HG02973 (cell line): ENCODE measurements at regions not wholly inside any gene's neighbourhood (a gene's known extent, or its start where the extent isn't known, plus 50 kb on each side); places are given as distances from the start of the nearest gene placed in this dataset.

Experiments
- ATAC-seq: cut with Tn5 transposase; IDR thresholded peaks from one replicate; pipeline ENCODE4 v1.9.1; 2021; ENCODE audit warnings: moderate library complexity; ENCODE audit not compliant: unreplicated experiment

DNA sequence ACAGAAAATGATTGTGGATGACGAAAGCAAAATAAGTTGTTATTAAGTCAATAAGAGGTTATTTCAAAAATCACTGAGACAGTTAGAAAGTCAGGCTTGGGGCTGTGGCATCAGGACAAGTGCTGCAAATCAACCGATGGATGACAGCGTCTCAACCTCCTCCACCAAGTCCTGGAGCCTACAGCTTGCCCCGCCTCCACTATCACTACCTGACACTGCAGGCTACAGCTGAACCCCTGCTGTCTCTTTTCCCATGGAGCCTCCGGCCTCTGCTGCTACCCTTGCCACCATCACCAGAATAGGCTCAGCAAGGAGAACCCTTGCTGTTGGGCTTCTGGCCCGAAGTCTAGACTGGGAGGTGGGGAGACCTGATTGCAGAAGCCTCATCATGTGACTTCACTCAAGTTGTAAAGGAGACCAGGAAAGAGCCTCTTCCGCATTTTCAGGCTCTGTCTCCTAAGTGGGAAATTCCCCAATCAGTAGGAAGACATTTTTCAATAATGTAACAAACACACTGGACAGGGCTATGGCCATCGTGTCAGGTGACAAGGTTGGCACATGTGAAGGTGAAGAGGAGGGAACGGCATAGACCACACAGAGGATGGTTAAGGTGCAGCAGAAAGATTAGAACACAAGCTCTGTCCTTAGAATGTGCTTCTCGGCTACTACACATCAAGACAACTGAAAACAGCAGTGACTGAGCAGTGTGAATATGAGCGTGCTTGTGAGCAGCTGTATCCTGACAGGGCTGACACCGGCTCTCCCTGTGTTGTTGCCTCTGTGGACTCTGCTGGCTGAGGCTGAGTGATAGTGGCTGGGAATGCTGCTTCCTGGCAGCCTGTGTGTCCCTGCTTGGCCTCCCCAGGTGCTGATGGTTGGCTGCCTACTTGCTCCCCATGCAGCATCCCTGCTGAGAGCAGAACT is 660.7 kb downstream of the PTPRU start:
- no peak for ATAC-seq

DNA sequence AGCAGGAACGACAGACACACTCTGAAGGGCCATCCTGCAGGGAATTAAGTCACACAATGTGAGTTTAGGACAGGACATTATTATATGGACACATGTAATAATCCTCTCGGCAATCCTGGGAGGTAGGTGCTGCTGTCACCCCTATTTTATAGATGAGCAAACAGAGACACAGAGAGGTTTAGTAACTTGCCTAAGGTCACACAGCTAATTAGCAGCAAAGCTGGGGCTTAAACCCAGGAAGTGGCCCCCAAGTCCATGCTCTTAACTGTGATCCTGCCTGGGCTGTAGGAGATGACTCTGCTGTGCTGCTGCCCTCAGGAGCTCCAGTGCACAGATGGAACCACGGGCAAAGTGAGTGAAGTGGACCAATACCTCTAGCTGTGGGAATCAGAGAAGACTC is 660.0 kb downstream of the PTPRU start:
- no peak for ATAC-seq

DNA sequence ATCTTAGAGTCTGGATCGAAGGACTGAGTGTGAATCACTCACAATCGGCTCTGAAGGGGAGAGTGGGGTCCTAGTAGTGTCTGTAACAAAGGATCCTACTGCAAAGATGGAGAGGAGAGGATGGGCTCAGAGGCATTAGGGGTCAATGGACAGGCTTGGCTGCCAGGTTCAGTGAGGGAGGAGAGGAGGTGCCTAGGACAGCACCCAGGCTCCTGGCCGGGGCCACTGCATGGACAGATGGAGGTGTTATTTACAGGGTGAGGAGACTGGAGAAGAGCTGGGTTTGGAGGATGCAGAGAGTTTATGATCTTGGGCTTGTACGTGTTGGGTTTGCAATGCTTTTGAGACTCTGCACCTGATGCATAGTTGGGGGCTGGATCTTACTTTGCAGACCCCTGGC is 658.9 kb downstream of the PTPRU start:
- ATAC-seq = no peak

DNA sequence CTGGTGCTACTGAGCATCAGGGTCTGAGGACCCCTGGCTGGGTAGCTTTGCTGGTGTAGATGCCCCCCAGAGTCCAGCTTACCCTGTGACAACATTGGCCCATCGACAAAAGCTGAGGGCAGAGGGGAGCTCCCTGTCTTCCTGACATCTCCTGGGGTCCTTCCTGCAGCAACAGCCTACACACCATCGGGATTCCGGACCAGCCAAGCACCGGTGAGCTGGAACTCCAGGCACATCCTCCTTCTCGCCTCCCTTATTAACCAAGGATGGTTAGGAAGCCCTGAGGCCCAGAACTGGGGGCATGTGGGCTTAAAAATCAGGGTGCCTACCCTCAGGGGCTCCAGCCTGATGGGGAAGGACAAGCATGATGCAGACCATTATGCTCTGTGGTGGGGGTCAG is 658.0 kb downstream of the PTPRU start:
- no peak for ATAC-seq

DNA sequence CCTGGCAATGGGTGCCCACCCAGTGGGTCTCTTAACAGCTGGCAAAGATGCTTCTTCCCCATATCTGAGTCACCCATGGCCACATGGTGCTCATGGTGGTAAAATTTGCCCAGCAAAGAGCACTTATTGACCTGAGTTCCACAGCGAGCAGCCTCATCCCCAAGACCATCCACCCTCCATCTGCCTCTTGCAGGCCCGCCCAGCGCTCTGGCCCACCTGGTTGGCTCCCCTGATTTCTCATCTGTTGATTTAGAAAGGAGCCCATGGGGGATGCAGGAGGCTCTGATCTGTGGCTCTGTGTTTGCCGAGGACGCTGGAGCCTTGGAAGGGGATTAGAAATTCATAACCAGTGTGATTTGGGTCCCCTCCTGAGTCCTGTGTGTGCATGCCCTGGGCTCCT is 657.5 kb downstream of the PTPRU start:
- ATAC-seq = no peak

DNA sequence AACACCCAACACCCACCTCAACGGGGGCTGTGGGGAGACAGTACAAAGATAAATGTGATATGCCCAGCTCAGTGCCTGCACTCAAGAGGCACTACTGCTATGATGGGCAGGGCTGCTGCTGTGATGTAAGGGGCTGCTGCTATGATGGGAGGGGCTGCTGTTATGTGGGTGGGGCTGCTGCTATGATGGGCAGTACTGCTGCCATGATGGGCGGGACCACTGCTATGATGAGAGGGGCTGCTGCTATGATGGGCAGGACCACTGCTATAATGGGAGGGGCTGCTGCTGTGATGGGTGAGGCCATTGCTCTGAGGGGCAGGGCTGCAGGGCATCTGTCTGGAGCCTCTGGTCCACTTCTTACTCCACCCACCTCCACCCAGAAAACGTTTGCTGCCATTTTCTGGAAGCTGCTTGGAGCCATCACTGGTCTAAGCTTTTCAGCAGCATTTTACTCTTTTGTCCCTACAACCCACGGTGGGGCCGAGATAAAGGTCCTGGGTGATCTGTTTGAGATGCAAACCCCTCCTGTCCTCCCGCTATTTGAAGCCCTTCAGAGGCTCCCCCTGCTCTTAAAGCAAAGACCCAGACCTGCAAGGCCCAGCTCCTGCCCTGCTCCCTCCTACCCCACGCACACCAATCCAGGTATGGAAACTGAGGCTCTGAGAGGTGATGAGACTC is 656.9 kb downstream of the PTPRU start:
- ATAC-seq = no peak

DNA sequence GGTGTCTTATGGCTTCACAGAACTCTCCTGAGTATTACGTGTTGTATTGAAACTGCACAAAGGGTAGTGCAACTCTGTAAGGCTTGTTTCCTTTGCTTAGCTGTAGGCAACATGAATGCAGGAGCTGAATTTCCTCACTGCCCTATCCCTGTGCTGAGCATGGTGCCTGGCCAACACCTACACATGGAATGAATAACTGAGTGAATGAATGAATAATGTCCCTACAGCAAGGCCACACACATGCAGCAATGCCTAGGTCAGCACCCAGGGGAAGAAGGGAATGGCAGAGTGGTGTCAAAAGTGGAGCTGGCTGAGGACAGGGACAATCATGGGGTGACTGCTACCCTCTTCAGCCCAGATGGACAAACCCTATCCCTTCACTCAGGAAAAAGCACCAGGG is 655.9 kb downstream of the PTPRU start:
- no peak for ATAC-seq

DNA sequence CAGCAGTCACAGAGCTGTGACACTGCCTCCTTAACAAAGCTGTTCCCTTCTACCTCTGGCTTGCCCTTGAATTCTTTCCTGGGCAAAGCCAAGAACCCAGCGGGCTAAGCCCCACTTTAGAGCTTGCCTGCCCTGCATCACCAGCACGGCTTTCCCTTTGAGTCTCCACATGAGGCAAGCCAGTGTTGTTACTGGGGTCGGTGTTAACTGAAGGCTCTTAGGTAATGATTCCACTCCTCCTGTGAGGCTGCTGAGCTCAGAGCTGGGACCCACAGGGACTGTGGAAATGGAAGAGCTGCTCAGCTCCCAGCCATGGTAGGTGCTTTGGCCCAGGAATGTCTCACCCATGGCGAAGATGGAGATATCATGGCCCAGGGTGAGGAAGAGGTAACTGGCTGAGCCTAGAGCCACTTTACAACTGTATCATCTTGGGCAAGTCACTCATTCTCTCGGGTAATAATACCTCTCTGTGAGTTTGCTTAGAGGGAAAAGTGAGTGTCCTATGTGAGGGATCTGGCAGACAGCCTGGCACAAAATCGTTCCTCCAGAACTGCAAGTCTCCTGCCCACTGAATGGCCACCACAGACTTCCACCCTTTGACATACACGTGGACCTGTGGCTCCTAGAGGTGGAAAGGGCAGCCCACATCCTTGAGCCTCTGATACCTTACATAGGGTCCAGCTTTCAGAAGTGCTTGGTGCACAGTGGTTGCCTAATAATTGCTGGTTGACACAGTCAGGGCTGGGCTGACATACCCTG is 654.1 kb downstream of the PTPRU start:
- ATAC-seq = no peak

DNA sequence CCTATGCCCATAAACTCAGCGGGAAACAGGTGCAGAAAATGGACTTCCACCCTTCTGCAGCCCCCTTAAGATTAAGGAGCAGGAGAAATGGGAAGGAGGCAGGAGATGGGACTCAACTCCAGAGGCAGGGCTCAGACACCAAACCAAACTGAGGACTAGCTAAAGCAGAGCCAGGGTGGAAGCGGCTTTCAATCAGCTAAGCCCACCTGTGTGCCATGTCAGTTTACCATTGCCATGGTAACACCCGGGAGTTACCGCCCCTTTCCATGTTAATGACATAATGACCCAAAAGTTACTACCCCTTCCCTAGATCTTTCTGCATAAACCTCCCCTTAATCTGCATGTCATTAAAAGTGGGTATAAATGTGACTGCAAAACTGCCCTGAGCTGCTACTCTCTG is 653.5 kb downstream of the PTPRU start:
- no peak for ATAC-seq

DNA sequence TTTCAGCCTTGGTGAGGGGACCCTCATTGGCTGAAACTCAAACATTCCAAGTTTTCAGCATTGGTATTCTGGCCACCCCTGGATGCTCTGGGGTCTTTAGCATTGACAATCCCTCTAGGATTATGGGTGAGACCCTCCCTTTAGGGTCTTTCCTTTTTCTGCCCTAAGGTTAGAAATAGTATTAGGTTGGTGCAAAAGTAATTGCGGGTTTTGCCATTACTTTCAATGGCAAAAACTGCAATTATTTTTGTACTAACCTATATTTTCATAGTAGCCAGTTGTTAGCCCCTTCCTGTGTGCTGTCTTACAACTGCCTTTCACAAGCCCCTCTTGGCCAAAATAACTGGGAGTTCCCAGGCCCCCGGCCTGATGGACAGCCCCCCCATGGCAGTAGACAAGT is 648.4 kb downstream of the PTPRU start:
- ATAC-seq = no peak

DNA sequence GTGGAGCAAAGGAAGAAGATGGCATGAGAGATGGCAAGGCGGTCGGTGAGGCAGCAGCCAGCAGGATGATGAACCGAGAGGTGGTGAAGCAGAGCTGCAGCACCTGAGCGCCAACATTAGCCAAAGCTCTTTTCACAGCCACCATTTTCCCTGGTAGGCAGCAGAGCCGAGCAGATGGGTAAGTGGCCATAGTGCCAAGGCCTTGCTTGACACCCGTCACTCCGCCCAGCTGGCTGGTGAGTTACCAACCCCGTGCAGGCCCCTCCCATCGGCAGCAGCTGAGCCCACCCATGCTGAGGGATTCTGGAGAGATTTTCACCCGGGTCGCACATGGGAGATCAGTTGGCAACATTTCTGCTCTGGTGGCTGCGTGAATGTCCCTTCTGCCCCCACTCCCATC is 647.7 kb downstream of the PTPRU start:
- no peak for ATAC-seq

DNA sequence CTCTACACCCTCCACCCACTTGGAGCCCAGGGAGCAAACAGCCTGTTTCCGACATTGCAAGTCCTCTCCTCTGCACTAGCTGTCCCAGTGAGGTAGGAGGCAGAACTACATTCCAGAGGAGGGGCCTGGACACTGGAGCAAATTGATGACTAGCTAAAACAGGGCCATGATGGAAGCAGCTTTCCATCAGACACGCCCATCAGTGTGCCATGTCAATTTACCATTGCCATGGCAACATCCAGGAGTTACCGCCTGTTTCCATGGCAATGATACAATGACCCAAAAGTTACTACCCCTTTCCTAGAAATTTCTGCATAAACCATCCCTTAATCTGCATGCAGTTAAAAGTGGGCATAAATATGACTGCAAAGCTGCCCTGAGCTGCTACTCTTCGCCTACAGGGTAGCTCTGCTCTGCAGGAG is 647.1 kb downstream of the PTPRU start:
- no peak for ATAC-seq

DNA sequence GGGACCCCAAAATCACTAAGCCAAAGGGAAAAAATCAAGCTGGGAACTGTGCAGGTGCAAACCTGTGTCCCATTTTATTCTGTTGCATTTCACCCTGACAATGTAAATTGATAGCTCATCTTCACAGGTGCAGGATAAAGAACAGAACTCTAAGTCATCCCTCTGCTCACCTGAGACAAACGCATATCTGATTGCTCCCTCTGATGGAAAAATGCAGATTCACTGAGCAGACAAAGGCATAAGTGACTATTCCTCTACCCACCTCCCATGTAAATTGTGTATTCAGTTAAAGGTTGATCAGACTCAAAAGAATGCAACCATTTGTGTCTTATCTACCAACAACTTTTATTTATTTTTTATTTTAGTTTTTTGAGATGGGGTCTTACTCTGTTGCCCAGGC is 644.2 kb downstream of the PTPRU start:
- no peak for ATAC-seq

DNA sequence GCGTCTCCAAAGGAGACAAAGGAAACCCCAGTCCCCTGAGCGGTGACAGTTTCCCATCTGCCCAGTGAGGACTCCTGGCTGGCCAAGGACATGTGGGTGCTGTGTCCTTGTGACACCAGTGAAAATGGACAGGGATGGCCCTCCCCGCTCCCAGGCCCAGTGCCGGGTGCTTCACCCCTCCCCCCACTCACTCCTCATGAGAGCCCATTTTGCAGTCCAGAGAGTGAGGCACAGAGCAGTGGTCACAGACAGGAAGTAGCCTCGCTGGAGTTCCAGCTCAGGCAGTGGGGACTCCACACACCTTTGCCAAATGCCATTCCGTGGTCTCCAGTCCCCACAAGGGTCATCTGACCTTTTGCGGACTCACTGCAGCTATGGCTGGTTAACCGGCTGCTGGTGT is 642.9 kb downstream of the PTPRU start:
- no peak for ATAC-seq

DNA sequence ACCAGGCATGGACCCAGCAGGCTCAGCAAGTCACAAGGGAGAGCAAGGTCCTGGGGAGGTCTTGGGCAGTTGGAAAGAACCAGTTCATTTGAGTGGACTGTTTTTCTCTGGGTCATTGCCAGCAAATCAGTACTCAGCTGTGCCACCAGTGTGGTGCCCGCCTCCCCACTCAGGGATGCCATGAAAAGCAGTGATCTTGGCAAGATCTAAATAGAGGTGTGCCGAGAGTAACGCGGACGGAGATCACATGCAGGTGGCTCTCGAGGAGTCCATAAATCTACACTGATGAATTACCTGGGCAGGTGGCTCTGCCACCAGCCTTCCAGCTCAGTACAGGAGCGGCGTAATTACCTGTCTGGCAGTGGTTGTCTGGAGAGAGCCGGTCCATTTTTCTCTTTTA is 642.2 kb downstream of the PTPRU start:
- no peak for ATAC-seq

DNA sequence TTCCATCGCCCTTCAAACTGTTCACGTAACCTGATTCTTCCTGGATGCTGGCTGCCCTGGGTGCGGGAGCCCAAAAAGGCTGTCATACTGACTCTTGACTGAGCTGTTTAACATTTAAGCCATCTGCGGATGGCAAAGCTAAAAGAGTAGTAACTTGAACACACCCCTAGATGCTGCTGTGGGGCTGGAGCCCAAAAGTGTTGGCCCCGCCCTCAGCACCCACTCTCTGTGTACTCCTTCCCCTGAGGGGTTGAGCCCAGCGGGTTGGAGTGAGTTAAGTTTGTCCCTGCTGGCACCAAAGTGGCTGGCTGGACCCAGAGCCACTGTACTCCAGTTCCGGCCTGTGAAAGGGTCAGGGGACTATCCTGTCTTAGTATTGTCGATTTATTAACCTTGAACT is 640.6 kb downstream of the PTPRU start:
- no peak for ATAC-seq

DNA sequence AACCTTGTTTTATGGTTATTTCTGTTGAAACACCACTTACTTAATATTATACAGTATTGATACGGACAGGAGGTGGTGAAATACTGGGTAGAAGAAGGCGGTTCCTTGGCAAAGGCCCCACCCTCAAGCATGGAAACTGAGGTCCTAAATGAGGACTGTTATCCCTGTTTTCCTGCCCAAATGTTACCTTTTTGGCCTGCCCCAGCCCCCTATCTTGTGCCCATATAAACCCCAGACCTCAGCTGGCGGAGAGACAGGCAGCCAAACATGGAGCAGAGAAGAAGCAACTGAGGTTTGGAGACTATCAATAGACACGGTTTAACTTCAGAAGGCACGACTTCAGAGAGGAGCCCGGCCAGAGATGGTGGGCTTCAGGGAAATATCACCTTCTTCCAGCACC is 640.1 kb downstream of the PTPRU start:
- no peak for ATAC-seq

DNA sequence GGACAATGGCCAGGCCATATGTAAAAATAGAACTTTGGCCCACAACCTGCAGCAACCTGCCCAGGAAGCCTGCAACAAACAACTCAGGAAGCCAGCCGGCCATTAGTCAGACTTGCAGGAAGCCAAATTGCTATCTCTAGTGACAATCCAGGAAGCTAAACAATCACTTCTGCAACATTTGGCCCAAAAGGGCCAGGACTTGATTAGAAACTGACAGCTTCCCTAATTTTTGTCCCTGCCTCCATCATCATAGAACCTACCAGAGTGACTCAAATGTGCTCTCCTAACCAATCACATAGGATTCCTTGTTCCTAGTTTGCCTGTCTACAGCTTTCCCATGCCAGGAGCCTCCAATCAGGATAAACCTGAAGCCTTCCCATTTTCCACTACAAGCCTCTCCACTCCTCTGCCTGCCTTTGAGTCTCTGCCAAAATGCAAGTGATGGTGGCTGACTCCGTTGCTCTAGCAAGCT is 639.3 kb downstream of the PTPRU start:
- ATAC-seq = no peak

DNA sequence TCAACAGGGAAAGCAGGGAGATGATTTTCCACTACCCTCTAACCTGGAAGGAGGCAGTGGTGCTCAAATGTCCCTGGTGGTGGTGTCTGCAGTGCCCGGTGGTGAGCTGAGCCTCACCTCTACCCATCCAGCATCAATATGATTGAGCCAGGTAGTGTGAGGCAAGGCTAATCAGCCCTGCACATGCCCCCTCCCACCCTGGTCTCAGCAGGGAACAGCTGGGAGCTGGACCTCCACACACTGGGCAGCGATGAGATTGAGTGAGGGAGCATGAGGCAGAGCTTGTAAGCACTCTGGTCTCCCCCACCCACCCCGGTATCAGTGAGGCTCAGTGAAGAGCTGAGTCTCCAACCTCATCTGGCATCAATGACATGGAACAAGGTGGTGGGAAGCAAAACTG is 634.3 kb downstream of the PTPRU start:
- ATAC-seq = no peak

DNA sequence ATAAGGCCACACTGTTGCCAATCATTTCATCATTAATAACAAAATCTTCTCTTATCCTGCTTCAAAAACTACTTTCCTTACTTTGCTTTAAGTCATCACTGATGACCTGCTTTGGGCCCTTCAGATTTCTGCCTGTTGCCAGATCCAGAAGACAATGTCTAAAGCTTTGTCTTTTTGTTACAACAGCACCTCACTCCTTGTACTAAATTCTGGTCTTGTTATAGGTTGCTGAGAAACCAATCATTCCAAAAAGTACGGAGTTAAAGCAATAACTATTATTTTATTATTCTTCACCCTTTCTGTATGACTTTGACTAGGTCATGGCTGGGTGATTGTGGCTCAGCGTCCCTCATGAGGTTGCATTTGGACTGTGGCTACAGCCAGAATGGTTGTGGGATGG is 633.5 kb downstream of the PTPRU start:
- no peak for ATAC-seq

DNA sequence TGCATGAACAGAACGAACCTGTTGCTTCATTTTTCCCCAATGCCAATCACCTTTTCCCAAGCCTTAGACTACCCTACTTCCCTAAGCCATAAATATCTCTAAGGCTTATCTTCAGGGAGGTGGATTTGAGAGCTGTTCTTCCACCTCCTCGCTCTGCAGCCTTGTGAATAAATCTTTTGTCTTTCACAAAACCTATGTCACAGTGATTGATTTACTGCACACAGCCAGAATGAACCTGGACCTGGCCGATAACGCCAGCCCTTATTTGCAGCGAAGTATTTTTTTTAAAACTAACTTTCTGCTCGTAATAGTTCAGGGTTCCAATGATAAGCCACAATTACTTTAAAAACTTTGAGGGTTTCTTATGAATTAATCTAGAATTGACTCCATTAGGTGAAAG is 632.6 kb downstream of the PTPRU start:
- no peak for ATAC-seq

DNA sequence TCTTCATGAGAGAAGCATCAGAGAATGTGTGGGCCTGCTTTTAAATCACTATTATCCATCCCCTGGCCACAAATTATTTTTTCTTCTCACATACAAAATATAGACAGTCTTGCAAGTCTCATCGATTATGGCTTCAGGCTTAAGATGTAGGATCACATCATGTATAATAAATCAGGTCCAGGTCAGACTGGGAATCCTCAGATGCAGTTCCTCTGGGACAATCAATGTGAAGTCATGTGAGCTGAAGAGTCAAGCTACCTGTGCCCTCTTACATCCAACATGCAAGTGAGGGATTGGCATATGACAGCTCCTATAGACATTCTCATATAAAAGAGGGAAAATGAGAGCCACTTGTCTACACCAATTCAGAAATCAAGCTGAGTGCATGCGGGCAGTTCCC is 631.8 kb downstream of the PTPRU start:
- ATAC-seq = no peak
